GM12892 (cell line): ENCODE measurements at regions not wholly inside any gene's neighbourhood (a gene's known extent, or its start where the extent isn't known, plus 50 kb on each side); places are given as distances from the start of the nearest gene placed in this dataset.

Experiments
- POLR2A ChIP-seq: IDR thresholded peaks from 2 replicates; pipeline ENCODE4 v1.6.1; 2011; ENCODE audit warnings: low read depth, low read length, control low read depth
- POLR2AphosphoS5 ChIP-seq: IDR thresholded peaks from 2 replicates; pipeline ENCODE4 v1.6.1; 2011; ENCODE audit warnings: low read depth, low read length, control low read depth
- TAF1 ChIP-seq: IDR thresholded peaks from 2 replicates; pipeline ENCODE4 v1.6.1; 2011; ENCODE audit warnings: low read depth, mild to moderate bottlenecking, control low read depth, low read length, borderline replicate concordance

DNA sequence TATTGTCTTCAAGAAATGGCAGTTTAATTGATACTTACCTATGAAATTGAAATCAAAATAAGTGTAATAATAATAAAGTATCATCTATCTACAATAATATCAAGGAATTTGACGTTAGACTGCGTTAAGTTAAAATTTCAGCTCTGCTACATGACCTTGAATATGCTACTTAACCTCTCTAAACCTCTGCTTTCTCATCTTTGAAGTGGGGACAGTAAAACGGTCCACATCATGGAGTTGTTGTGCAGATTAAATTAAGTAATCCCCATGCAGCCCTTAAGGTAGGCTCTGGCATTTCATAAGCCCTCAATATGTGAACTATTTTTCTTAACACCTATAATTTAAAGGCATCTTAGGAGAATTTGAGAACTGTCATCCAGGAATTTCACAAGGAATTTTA, 252.4 kb upstream of the PHF14 start:
- TF ChIP-seq POLR2AphosphoS5: no peak
- TF ChIP-seq TAF1: no peak
- no peak for TF ChIP-seq POLR2A
